WI38 (cell line): ENCODE measurements at regions not wholly inside any gene's neighbourhood (a gene's known extent, or its start where the extent isn't known, plus 50 kb on each side); places are given as distances from the start of the nearest gene placed in this dataset.

Experiments
- H3K4me3 ChIP-seq: 2 replicates; pipeline ENCODE4 v1.5.1; 2011; ENCODE audit warnings: low read depth, mild to moderate bottlenecking, control low read depth, low read length
- CTCF ChIP-seq: IDR thresholded peaks from 2 replicates; pipeline ENCODE4 v1.5.1; 2012; ENCODE audit warnings: low read depth, mild to moderate bottlenecking, control low read depth, low read length

GRCh38 chr6:110528101-110528929 is 51.9 kb upstream of the SLC22A16 start:
- no peak overlapping the region for H3K4me3 ChIP-seq

GRCh38 chr6:110527516-110527915 is 51.1 kb upstream of the SLC22A16 start:
- H3K4me3 ChIP-seq: no peak overlapping the region
- no peak for TF ChIP-seq CTCF

More at GRCh38 chr6:110528101-110528929, 51.9 kb upstream of the SLC22A16 start:
- TF ChIP-seq CTCF: peak; percentile 47

GRCh38 chr6:110526726-110527125 is 50.3 kb upstream of the SLC22A16 start:
- no peak overlapping the region for H3K4me3 ChIP-seq
- TF ChIP-seq CTCF: no peak
